GM12864 (cell line): ENCODE measurements at regions not wholly inside any gene's neighbourhood (a gene's known extent, or its start where the extent isn't known, plus 50 kb on each side); places are given as distances from the start of the nearest gene placed in this dataset.

Experiments
- DNase-seq: peaks from one replicate; pipeline ENCODE4 v3.0.0-alpha.2; 2011; ENCODE audit warnings: low read depth
- H3K4me3 ChIP-seq: 2 replicates; pipeline ENCODE4 v1.5.1; 2011; ENCODE audit warnings: mild to moderate bottlenecking, low read depth, low read length, control low read depth
- TF ChIP-seq, protein P1 (sequence below): IDR thresholded peaks from 2 replicates; pipeline ENCODE4 v1.5.1; 2011; ENCODE audit warnings: low read depth, mild to moderate bottlenecking, moderate library complexity, low read length, control low read depth, inconsistent platforms; ENCODE audit errors: missing control alignments

DNA sequence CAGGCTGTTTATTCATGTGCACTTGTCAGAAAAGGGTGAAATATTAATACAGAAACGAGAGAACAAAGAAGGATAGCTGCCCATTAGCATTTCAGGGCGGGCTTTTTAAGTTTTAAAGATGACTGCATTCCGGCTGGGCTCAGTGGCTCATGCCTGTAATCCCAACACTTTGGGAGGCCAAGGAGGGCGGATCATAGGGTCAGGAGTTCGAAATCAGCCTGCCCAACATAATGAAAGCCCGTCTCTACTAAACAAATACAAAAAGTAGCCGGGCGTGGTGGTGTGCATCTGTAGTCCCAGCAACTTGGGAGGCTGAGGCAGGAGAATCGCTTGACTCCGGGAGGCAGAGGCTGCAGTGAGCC, 130.5 kb downstream of the HFE start:
- peak overlapping the region; percentile 50 for H3K4me3 ChIP-seq
- TF ChIP-seq, protein P1, sequence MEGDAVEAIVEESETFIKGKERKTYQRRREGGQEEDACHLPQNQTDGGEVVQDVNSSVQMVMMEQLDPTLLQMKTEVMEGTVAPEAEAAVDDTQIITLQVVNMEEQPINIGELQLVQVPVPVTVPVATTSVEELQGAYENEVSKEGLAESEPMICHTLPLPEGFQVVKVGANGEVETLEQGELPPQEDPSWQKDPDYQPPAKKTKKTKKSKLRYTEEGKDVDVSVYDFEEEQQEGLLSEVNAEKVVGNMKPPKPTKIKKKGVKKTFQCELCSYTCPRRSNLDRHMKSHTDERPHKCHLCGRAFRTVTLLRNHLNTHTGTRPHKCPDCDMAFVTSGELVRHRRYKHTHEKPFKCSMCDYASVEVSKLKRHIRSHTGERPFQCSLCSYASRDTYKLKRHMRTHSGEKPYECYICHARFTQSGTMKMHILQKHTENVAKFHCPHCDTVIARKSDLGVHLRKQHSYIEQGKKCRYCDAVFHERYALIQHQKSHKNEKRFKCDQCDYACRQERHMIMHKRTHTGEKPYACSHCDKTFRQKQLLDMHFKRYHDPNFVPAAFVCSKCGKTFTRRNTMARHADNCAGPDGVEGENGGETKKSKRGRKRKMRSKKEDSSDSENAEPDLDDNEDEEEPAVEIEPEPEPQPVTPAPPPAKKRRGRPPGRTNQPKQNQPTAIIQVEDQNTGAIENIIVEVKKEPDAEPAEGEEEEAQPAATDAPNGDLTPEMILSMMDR, result no peak
- DNase-seq, result no peak

DNA sequence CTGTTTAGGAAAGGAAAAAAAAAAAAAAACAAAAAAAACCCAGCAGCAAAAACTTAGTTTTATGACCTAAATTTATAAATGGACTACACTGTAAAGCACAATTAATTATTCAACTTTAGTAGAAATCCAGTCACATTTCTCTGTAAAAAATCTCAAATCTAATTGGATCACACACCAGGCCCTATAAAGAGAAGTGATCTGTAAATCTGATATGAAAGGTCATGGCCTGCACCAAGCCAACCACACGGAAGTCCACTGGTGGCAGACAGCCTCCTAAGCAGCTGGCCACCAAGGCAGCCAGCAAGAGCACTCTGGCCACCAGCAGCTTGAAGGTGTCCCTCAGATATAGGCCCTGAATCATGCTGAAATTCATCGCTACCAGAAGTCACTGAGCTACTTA, 131.6 kb downstream of the HFE start:
- no peak for DNase-seq
- H3K4me3 ChIP-seq, result no peak overlapping the region; the same call in 1 of the 2 replicates
- TF ChIP-seq, protein P1, result no peak

DNA sequence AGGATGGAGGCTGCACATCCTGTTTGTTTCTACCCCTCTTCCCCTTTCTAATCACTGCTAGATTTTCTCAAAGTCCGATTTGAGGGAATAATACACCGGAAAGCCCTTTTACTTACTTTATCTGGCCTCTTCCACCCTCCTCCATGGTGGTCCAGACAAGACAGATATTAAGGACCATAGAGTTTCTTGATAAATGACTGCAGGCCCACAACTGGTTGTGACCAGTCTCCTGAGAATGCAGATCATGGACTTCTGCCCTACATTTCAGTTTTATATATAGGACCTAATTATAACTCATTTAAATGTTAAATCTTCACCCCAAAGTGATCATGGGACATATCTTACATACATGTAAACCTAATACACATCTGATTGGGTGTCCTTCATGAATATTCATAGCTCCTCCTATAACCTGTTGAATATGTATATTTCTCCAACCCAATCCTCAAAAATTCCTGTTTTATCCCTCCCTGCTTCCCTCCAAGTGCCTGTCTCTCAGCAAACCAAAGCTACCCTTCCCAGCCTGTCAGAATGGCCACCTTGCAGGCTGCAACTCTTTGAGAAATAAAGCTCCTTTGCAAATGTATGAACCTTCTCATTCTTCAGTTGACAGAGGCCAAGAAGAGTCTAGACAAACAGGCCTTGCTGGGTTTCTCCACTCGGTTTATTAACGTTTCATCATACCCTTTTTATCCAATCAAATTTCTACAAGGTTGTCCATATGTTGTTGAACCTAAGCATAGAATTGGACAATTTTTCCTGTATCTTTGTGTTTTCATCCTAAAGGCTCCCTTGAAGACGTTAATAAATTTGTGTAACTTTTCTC, 133.1 kb downstream of the HFE start:
- no peak overlapping the region for H3K4me3 ChIP-seq
- TF ChIP-seq, protein P1, result no peak
- no peak for DNase-seq

DNA sequence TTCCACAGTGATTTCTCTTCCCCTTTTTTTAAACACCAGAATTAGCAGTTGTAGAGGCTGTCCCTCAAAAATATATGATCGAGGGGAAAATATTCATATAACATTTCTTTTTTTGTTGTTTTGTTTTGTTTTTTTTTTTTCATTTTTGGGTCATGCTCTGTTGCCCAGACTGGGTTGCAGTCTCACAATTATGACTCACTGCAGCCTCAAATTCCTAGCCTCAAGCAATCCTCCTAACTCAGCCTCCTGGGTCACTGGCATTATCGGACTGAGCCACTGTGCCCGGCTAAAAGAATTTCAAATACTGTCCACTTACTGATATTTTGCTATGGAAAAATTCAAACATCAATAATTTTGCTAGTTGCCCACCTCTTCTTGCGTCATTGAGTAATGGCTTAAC, 134.0 kb downstream of the HFE start:
- TF ChIP-seq, protein P1, result no peak
- no peak overlapping the region for H3K4me3 ChIP-seq
- DNase-seq, result no peak

DNA sequence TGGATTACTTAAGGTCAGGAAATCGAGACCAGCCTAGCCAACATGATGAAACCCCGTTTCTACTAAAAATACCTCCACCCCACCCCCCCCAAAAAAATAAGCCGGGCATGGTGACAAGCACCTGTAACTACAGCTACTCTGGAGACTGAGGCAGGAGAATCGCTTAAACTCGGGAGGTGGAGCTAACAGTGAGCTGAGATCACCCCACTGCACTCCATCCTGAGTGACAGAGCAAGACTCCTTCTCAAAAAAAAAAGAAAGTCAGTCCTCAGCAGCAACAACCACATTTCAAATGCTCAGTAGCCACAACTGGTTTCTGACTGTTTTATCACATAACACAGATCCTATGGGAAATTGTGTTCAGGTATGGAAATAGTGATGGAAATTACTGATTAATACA, 135.3 kb downstream of the HFE start:
- TF ChIP-seq, protein P1, result no peak
- no peak overlapping the region; the same call in 1 of the 2 replicates for H3K4me3 ChIP-seq
- DNase-seq, result no peak

DNA sequence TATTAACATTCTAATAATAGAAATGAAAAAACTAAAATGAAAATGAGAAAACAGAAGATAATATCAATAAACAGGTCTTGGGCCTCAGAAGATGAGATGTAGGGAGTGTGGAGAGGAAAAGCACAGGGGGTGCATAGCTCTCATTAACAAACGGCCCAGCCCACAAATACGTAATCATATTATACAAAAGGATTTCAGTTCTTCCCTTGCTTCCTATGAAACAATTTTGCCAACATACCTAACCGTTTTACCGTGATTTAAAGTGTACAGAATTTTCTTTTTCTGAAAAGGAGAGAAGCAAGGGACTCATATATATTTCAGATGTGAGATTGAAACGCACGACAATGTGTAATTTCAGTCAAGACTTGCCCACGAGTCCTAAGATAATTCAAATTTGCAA, 136.0 kb downstream of the HFE start:
- H3K4me3 ChIP-seq, result peak overlapping the region; percentile 66
- DNase-seq, result no peak
- TF ChIP-seq, protein P1, result no peak
